ENCODE measurements at regions not wholly inside any gene's neighbourhood (a gene's known extent, or its start where the extent isn't known, plus 50 kb on each side); places are given as distances from the start of the nearest gene placed in this dataset.

DNA sequence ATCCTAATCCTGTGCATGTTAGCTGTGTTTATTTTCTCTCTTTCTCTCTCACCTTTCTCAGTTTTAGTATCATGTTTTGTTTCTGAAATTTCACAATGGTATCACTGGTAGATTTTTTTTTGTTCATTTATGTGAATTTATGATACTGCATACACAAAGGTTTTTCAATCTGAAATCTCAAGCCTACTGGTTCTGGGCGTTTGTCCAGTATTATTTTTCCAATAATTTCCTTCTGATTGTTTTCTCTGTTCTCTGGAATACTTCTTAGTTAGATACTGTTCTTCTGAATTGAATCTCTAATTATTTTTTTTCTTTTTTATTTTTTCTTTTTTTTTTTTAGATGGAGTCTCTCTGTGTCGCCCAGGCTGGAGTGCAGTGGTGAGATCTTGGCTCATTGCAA, 96.2 kb upstream of the TMEM72 start:
- no peak for DNase-seq (ENCODE audit: low read depth in 2 of 2)

DNA sequence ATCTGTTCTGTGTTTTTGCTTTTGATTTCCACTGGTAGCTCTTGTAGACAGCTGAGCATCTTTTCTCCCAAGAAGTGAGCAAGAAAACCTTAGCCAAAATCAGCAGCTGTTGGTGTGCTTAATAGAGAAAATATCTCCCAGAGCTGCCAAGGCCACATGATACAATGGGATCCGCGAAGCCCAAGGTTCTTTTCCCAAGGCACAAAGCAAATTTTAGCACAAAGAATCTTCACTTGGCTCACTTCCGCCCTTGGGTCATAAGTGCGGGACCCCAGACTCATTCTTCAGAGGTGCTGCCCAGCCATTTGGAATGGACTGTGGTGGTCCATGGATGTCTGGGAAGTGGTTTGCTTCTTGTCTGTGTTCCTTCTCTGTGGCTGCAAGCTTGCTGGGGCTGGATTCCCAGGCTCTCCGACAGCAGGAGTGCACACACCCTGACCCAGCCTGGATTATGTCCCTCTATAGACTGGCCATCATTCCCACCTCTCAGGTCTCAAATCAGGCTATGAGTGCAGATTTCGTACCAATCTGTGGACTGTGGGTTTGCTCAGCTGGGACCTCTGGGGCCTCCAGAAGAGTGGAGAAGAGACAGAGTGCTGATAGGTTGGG, 93.0 kb upstream of the TMEM72 start:
- DNase-seq (ENCODE audit: low read depth in 2 of 2): no peak

DNA sequence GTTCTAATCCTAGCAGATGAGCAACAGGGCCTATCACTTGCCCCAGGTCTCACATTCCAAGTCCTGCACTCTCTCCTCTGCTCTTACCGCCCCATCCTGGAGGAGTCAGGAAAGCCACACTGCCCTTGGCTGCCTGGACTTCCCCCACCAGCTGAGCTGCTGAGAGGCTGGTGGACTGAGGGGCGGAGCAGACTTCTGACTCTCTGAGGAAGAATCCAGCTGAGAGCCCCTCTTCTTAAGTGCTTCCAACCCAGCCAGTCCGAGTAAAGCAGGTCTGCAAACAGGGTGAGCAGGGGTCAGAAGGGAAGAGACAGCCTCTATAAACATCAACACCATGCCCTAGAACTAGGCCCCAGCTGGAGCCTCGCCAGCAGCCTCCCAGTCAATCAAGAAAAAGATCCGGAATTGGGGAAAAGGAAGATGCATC, 92.4 kb upstream of the TMEM72 start:
- DNase-seq (ENCODE audit: low read depth in 2 of 2): no peak

DNA sequence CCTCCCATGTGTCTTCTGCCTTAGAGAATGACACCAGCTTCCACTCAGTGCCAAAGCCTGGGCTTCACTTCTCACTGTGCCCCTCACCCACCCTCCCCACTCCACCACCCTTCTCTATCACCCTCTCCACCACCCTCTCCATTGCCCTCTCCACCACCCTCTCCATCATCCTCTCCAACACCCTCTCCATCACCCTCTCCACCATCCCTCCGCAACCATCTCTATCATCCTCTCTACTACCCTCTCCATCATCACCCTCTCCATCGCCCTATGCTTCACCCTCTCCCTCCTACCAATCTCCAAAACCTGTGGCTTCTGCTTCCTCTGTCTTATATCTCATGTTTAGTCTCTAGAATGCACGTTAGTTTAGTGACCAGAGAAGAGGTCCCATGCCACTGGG, 91.0 kb upstream of the TMEM72 start:
- DNase-seq (ENCODE audit: low read depth in 2 of 2): no peak

DNA sequence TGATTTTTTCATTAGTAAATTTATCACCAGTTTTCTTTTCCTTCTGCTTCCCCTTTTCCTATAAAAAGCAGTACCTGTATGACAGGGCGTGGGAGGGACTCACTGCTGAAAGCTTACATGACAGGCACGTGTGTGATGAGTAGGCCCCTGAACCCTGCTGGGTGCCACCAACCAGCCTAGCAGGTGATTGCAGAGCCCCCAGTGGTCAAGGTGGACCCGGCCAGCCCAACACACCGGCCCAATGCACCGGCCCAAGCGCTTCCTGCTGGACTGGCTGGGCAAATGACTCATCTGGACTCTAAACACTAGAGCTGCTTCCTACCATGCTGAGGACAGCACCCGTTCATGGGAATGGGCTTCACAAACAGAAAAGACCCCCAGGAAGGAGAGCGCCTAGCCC, 89.8 kb upstream of the TMEM72 start:
- no peak for DNase-seq (ENCODE audit: low read depth in 2 of 2)

DNA sequence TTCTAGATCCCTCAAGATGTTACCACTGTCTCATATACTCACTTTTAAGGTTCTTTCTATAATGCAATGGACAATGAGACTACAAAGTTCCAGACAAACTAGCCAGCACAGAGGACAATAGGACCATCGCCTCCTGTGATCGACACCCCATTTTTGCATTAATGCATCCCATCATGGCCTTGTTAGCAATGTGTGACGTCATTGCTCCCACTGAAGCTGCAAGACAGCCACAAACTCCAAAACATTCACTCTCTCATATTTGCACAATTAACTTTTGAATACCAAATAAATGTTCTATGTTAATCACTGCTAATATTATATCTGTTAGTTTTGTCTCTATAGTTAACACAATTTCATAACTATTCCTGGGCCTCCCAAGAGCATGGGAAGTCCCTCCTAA, 88.8 kb upstream of the TMEM72 start:
- no peak for DNase-seq (ENCODE audit: low read depth in 2 of 2)

DNA sequence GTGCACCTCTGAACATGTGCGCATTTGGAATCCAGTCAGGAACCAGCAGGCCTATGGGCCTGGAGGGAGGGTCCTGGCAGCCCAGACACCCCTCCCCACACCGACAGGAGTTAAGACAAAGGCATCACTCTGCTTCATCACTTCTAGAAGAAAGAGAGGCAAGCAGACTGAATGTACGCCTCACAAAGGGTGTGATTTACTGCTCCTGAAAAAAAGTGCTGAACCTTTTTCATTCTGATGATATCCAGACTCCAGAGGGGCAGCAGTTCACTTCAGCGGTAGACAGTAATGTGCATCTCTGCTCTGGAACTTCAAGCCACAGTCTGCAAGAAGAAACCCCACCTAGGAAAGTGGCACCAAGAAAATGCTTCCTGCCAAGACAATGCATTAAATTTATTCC, 88.2 kb upstream of the TMEM72 start:
- no peak for DNase-seq (ENCODE audit: low read depth in 2 of 2)

DNA sequence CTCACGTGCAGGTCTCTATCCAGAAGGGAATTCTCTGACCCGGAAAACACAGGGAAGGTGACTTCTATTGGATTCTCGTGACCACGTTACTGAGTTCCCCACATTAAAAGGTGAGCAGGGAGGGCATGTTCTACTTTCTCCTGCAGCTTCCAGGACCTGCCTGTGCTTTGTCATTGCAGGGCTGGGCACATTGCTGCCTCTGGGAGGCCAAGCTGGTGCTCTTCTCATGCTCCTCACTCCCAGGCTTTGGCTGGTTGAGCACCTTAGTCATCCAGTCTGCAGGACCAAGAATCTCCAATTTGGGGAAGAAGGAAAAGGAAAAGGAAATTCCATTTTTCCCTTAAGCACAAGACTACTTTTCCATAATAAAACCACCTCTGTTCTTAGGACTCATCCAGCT, 86.5 kb upstream of the TMEM72 start:
- DNase-seq (ENCODE audit: low read depth in 2 of 2): no peak

DNA sequence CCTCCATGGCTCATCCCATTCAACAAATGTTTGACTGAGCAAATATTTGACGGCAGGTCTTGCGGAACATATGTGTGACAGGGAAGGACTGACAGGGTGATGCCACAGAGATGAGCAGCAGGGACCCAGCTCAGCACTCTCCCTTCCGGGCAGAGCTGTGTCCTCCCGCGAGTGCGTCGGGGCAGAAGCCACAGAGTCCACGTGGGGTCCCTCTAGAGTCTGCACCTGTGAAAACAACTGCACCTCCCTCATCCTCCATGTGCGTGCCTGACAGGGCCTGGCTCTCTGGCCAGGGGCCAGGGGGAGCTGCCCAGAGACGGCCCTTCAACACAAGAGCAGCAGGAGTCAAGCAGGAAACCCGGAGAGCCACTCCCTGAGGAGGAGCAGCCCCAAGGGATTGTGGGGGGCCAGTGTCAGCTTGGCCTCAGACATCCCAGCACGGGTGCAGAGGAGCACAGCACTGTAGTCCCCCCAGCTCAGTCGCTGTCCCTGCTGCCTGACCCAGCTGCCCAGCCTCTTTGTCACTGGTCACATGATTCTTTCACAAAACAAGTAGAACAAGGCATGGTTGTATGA, 83.6 kb upstream of the TMEM72 start:
- no peak for DNase-seq (ENCODE audit: low read depth in 2 of 2)

DNA sequence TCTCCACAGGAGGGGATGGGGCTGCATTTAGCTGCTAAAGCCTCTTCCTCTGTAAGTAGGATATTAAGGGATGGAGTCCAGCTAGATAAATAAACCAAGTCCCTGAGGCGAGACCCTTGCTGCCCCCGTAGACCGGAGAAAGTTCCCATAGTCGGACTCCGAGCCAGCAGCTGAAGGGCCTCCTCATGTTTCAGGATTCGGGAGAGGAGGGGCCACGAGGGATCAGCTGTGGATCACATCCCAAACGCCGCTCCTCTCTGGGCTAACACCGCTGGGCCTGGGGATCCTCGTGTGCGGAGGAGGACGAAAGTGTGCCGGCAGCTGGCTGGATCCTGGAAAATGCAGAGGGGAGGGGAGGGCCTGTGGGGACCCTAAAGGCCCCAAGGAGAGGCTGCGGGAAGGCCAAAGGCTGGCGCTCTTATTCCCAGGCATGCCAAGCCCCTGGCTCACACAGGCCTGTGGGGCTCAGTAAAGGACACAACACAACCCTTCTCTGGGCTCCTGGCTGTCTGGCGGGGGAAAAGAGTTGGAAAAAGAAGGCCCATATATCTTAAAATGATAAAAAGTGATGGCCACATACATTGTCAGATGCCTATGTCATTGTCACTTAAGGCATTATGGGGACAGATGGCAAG, 82.5 kb upstream of the TMEM72 start:
- no peak for DNase-seq (ENCODE audit: low read depth in 2 of 2)

DNA sequence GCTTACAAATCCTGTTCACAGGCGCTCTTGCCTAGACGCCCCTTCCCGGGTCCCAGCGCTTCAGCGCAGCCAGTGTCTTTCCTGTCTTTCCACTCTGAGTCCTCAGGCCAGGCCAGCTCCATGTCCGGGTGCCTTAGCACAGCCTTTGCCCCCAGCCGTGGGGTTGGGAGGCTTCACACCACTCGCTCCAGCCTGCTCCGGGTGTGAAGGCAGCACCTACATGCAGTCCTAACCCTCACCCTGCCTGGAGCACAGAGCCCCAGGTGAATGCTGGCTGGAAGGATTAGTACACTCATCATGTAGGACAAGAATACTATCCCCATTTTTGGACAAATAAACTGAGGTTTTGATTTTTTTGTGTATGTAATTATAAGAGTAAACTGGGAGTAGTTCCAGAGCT, 81.7 kb upstream of the TMEM72 start:
- DNase-seq (ENCODE audit: low read depth in 2 of 2): no peak

DNA sequence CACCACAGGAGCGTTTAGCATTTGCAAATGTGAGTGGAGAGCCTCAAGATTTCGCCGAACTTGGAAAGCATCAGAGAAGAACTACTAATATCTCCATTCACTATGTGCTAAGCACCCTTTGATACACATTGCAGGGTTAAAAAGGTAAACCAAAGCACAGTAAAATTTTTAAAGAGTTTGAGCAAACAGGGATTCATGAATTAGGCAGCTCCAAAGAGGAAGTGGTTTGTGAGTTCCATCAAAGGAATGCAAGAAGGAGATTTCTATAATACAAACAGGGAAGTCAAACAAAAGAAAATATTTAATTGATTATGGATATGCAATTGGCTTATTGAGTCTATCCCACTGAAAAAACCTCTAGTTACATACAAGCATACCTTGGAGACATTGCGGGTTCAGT, 81.1 kb upstream of the TMEM72 start:
- DNase-seq (ENCODE audit: low read depth in 2 of 2): peak; percentile 28 to 41

DNA sequence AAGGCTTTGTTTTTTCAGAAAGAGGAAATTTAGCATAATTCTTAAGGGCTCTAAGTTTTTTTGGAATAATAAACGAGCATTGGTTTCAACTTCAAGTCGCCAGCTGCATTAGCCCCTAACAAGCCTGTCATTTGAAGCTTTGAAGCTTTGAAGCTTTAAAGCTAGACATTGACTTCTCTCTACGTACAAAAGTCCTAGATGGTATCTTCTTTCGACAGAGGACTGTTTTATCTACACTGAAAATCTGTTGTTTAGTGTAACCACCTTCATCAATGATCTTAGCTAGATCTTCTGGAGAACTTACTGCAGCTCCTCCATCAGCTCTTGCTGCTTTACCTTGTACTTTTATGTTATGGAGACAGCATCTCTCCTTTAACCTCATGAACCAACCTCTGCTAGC, 79.6 kb upstream of the TMEM72 start:
- no peak for DNase-seq (ENCODE audit: low read depth in 2 of 2)

DNA sequence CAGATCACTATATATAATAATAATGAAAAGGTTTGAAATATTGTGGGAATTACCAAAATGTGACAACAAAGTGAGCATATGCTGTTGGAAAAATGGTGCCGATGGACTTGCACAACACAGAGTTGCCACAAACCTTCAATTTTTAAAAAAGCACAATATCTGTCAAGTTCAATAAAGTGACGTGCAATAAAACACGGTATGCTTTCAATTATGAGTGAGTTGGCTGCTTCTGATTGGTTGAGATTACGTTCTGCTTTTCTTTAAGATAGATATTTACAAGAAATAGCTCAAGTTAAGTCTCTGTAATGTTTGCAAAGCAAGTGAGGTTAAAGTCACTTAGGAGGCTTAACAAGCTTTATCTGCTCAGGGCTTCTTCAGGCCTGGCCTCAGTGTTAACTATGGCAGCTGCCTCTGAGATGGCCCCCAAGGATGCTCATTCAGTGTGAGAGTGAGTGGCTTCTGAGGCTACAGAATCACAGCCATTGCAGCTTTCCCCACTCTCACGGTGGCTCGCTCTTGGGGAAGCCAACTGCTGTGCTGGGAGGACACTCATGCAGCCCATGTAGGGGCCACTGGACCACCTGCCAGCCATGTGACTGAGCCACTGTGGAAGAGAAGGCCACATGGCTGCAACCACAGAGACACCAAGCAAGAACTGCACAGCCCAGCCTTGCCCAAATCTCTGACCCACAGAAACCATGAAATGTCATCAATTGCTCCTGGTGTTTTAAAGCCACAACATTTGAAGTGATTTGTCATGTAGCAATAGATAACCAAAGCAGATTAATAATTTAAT, 78.3 kb upstream of the TMEM72 start:
- DNase-seq (ENCODE audit: low read depth in 2 of 2): peak in 1 of 2 experiments; percentile 24

DNA sequence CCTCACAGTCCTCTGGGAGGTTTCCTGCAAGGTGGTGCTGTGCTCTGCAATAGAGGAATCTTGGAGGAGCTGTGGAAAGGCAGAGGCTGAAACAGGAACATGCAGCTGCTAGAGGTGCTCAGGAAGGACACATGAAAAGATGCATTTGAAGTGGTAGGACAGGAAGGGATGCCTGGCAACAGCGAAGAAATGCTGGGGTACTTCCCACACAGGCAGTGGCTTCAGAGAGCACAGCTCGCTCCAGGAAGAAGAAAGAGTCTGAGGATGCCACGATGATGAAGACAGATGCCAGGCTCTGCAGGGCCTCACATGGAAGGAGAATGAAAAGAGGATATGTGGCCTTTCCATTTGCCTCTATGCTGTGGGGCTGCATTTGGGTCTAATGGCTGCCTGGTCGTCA, 77.0 kb upstream of the TMEM72 start:
- no peak for DNase-seq (ENCODE audit: low read depth in 2 of 2)

DNA sequence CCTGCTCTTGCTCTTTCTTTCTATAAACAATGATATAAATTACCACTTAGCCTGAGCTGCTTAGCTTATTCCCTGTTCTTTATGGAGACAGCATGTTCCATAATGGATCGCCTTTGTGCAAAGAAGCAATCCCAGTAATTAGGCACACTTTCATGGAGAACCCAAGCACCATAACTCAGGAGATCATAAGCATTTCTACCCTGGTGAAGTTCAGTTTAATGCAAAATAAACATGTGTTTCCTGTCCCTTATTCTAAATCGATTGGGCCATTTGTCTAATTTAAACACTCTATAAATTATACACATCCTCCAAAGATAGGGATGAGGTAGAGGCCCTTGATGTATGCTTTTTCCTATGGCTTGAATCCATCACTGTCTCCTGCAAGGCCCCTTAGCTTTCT, 75.8 kb upstream of the TMEM72 start:
- DNase-seq (ENCODE audit: low read depth in 2 of 2): no peak

DNA sequence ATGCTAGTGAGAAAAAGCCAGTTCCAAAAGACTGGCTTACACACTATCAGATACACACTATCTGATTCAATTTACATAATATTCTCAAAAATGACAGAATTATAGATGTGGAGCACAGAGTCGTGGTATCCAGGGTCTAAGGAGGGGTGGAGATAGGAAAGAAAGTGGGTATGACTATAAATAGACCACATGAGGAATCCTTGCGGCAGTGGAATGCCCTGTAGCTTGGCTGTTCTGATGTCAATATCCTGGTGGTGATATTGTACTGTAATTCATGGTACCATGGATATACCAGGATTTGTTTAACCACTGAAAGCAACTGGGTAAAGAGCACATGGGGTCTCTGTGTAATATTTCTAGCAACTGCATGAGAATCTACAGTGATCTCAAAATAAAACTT, 67.7 kb upstream of the TMEM72 start:
- DNase-seq (ENCODE audit: low read depth in 2 of 2): no peak

DNA sequence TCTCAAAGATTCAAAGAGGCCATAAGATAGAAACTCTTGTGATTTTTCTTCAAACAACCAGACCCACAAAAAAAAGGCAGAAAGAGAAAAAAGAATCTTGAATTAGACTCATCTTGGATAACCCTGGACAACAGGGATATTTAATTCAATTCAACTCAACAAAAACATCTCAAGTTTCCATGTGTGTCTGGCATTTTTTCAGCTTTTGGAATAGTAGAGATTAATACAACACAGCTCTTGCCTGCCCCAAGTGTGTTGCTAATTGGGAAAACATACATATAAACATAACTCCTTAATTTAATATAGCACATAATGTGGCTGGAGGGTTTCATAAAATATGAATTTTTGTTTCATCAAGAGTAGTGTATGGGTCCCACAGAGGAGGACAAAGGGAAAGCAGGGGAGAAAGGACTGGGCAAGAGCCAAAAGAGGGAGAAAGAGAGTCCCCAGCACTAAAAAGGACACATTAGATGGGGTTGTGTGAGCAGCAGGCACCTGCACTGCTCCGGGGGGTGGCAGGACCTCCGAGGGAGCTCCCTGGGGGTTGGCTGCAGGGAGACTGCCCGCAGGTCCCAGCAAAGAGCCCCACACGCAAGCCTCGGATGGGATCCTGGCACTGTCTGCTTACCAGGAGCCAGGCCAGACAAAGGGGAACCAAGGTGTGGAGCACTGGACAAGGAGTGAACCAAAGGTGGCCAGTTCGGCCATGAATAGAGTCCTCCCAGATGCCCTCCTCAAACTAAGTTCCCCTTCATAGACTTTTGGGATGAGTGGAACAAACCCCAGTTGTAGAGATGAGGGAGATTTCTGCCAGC, 65.6 kb upstream of the TMEM72 start:
- no peak for DNase-seq (ENCODE audit: low read depth in 2 of 2)

DNA sequence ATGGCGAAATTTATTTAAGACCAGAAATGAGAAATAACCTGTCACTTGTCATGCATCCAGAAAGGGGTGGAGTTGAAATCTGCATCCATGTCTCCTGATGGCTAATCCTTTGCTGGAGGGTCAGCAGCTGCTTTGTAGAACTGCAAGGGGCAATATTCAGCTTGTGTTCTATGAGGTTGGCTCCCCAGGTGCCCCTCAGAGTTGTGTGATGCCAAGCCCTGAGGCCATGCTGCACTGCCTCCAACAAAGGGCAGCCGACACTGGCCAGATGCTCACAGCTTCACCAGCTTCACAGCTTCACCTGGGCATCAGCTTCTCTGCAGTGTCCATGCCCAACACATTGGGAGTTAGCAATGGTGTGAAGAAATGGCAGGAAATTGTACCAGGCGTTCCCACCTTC, 64.0 kb upstream of the TMEM72 start:
- DNase-seq (ENCODE audit: low read depth in 2 of 2): no peak

DNA sequence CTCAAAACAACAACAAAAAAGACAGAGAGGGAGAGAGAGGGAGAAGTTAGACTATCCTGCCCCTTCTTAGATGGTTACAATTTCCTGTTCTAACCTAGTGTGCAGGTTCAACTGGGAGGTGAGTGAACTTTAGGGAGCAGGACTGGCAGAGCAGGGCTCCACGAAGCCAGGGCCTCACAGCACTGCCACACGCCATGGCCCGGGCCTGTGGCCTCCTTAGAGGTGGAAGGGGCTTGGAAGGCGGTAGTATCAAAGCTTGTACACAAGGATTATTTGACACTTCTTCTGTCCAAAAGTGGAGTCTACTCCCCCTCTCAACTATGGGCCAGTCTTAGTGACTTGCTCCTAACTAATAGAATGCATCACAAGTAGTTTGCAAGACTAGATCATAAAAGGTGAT, 62.9 kb upstream of the TMEM72 start:
- DNase-seq (ENCODE audit: low read depth in 2 of 2): no peak

DNA sequence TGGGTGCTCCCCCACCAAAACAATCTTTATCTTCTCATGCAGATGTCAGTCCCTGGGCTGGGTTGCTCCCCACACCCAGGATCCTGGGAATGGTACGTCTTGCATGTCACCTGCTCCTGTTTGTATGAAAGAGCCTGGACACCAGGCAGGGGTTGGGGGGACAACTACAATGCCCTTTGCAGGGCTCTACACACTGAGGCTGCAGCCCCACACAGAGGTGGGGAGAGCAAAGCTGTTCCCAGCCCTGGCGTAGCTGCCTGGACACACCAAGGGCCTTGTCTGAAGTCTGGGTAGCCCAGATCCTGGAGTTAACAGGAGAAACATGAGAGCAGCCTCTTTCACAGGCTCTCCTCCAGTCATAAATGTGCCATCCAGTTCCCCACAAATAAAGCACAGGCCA, 61.2 kb upstream of the TMEM72 start:
- no peak for DNase-seq (ENCODE audit: low read depth in 2 of 2)

DNA sequence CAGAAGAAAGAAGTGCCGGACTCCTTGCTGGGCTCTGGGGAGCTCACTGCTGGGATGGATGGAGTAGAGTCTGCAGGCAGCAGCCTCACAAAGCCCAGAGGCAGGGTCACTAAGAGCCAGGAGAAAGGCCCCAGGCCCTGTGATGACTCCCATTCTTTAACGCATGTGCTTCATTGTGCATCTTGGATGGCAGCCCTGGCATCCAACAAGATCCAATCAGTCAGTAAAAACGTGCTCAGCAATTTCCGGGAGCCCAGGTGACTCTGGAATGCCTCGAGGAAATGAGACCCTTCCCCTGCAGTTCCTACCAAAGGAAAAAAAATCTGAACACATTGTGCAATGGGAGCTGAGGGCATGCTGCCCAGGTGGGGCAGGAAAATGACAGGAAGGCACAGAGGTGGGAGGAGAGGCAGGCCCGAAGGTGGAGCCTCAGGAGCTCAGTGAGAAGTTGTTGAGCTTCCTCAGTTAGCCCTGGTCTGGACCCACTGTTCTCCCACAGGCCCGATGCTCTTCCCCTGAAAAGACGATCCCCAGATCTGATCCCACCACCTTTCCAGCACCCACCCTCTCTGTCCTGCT, 60.7 kb upstream of the TMEM72 start:
- no peak for DNase-seq (ENCODE audit: low read depth in 2 of 2)
